ENCODE measurements at regions not wholly inside any gene's neighbourhood (a gene's known extent, or its start where the extent isn't known, plus 50 kb on each side); places are given as distances from the start of the nearest gene placed in this dataset.

- no peak overlapping the region for H3K4me3 ChIP-seq (ENCODE audit: low read depth, low read length)
- no peak for TF ChIP-seq CTCF (IDR thresholded peaks at IDR 0.05; ENCODE audit: borderline replicate concordance, insufficient read depth, low read depth, low read length)
Observed at GRCh38 chr10:27451054-27451453, 53.0 kb upstream of the RAB18 start.

- H3K4me3 ChIP-seq (ENCODE audit: low read depth, low read length) = no peak overlapping the region
- no peak for TF ChIP-seq CTCF (IDR thresholded peaks at IDR 0.05; ENCODE audit: borderline replicate concordance, insufficient read depth, low read depth, low read length)
Observed at GRCh38 chr10:27450225-27450624, 53.9 kb upstream of the RAB18 start.

GRCh38 chr10:27449571-27449970 is 54.5 kb upstream of the RAB18 start:
- no peak overlapping the region for H3K4me3 ChIP-seq (ENCODE audit: low read depth, low read length)
- TF ChIP-seq CTCF (IDR thresholded peaks at IDR 0.05; ENCODE audit: borderline replicate concordance, insufficient read depth, low read depth, low read length) = no peak

GRCh38 chr10:27448921-27449320 is 55.2 kb upstream of the RAB18 start:
- no peak overlapping the region for H3K4me3 ChIP-seq (ENCODE audit: low read depth, low read length)
- TF ChIP-seq CTCF (IDR thresholded peaks at IDR 0.05; ENCODE audit: borderline replicate concordance, insufficient read depth, low read depth, low read length) = no peak

GRCh38 chr10:27447540-27447939 is 56.6 kb upstream of the RAB18 start:
- TF ChIP-seq CTCF (IDR thresholded peaks at IDR 0.05; ENCODE audit: borderline replicate concordance, insufficient read depth, low read depth, low read length) = no peak
- H3K4me3 ChIP-seq (ENCODE audit: low read depth, low read length) = no peak overlapping the region

- no peak overlapping the region for H3K4me3 ChIP-seq (ENCODE audit: low read depth, low read length)
- TF ChIP-seq CTCF (IDR thresholded peaks at IDR 0.05; ENCODE audit: borderline replicate concordance, insufficient read depth, low read depth, low read length) = no peak
Observed at GRCh38 chr10:27446091-27446918, 57.8 kb upstream of the RAB18 start.

GRCh38 chr10:27445070-27445469 is 59.0 kb upstream of the RAB18 start:
- no peak for TF ChIP-seq CTCF (IDR thresholded peaks at IDR 0.05; ENCODE audit: borderline replicate concordance, insufficient read depth, low read depth, low read length)
- no peak overlapping the region for H3K4me3 ChIP-seq (ENCODE audit: low read depth, low read length)
